ENCODE measurements at regions not wholly inside any gene's neighbourhood (a gene's known extent, or its start where the extent isn't known, plus 50 kb on each side); places are given as distances from the start of the nearest gene placed in this dataset.

DNA sequence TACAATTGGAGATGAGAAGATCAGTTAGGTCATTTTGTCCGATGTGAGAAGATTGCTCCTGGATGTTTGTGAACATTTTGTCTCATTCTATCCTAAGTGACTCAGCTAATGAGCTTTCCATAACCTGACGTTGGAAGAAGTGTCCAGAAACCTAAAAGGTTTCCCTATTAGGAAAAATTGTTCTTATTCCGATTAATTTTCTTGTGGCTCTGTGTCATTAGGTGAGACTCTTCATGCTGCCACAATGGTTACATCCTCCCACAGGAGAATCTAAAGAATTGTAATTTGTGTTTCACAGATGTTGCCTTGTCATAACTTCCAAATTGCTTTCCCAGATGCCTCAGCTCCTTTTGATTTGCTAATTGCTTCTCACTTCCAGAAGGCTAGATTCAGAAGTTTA is 261.0 kb upstream of the APCDD1 start:
- H3K4me3 ChIP-seq = no peak overlapping the region
- H3K9ac ChIP-seq = no peak overlapping the region
- no peaks in the 10 kb centered on the region for H4K20me1 ChIP-seq (ENCODE audit: insufficient read depth)
- H3K4me2 ChIP-seq (ENCODE audit: unreplicated experiment) = no peak overlapping the region
- no peak overlapping the region for H3K27ac ChIP-seq
- H3K79me2 ChIP-seq (ENCODE audit: insufficient read depth) = no peaks in the 10 kb centered on the region
- no peaks in the 10 kb centered on the region for H3K9me3 ChIP-seq (ENCODE audit: low read depth)
- H3K36me3 ChIP-seq (ENCODE audit: low read depth) = no peaks in the 10 kb centered on the region
- no peaks in the 10 kb centered on the region for H3K9me2 ChIP-seq (ENCODE audit: insufficient read depth)
- H3K4me1 ChIP-seq (ENCODE audit: insufficient read depth) = 0 out of 2 replicates have a peak, but pooled peaks cover 3% of the 10 kb centered on the region
- TF ChIP-seq EZH2phosphoT487 (IDR thresholded peaks at IDR 0.05; ENCODE audit: insufficient read depth, low read depth) (no peak), EZH2 (IDR thresholded peaks at IDR 0.05; ENCODE audit: insufficient read depth, poor library complexity, severe bottlenecking) (no peak)
- no peak for DNase-seq
- in situ Hi-C loops (cut with MboI) = no loop called here
- H2AFZ ChIP-seq = no peak overlapping the region
- WGBS, 2 experiments (ENCODE audit: low coverage in 1 of 2, low lambda C conversion rate in 2 of 2, missing lambda C conversion rate in 2 of 2) = 89 to 91% methylated on average over 3 of the region's 3 CpGs
- H3K27me3 ChIP-seq (replicated peaks; ENCODE audit: insufficient read depth) = no peaks in the 10 kb centered on the region
- no peaks in the 10 kb centered on the region for H3F3A ChIP-seq (ENCODE audit: insufficient read depth)

DNA sequence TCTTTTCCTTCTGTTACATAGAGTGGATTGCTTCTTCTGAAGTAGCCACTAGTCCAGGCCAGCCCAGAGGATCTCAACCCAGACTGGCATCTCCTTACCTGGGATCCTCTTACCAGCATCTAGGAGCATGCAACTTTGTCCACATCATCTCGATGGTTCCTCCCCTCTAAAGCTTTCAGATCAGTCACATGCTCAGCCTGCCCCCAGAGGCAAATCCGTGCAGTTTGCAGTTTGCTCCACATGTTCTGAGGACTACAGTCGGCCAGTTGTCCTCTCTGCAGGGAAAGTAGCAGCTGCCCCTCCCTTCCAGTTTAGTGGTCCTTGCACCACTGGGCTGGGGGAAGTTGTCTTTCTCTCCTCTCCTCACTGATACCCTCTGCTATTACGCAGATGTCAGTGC is 259.8 kb upstream of the APCDD1 start:
- no peaks in the 10 kb centered on the region for H3K36me3 ChIP-seq (ENCODE audit: low read depth)
- H3K27me3 ChIP-seq (replicated peaks; ENCODE audit: insufficient read depth) = no peaks in the 10 kb centered on the region
- H3K4me2 ChIP-seq (ENCODE audit: unreplicated experiment) = no peak overlapping the region
- TF ChIP-seq EZH2phosphoT487 (IDR thresholded peaks at IDR 0.05; ENCODE audit: insufficient read depth, low read depth) (no peak), EZH2 (IDR thresholded peaks at IDR 0.05; ENCODE audit: insufficient read depth, poor library complexity, severe bottlenecking) (no peak)
- no peak overlapping the region for H3K9ac ChIP-seq
- no peaks in the 10 kb centered on the region for H3K9me3 ChIP-seq (ENCODE audit: low read depth)
- H3K4me3 ChIP-seq = no peak overlapping the region
- H4K20me1 ChIP-seq (ENCODE audit: insufficient read depth) = no peaks in the 10 kb centered on the region
- H3K79me2 ChIP-seq (ENCODE audit: insufficient read depth) = no peaks in the 10 kb centered on the region
- DNase-seq = peak; percentile 26
- no peak overlapping the region for H2AFZ ChIP-seq
- H3F3A ChIP-seq (ENCODE audit: insufficient read depth) = no peaks in the 10 kb centered on the region
- in situ Hi-C loops (cut with MboI) = no loop called here
- no peaks in the 10 kb centered on the region for H3K9me2 ChIP-seq (ENCODE audit: insufficient read depth)
- H3K27ac ChIP-seq = no peak overlapping the region
- WGBS, 2 experiments (ENCODE audit: low coverage in 1 of 2, low lambda C conversion rate in 2 of 2, missing lambda C conversion rate in 2 of 2) = 32 to 33% methylated on average over 4 of the region's 4 CpGs
- 0 out of 2 replicates have a peak, but pooled peaks cover 3% of the 10 kb centered on the region for H3K4me1 ChIP-seq (ENCODE audit: insufficient read depth)

DNA sequence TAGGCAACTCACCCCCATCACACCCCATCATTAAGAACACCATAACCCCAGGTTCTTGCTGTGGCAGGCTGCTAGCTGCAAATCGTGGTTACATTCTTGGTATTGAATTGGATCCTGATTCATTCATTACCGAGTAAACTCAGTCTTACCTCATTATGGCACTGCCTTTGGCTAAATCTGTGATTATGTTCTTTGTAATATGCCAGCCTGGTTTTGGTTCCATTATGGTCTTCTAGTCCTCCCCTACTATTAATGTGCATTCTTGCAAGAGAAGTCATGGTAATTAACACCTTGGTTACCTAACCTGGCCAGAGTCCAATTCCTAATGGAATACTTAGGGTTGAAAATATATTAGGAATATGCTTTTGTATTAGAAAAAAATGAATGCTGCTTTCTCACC is 258.9 kb upstream of the APCDD1 start:
- H4K20me1 ChIP-seq (ENCODE audit: insufficient read depth) = no peaks in the 10 kb centered on the region
- H3K36me3 ChIP-seq (ENCODE audit: low read depth) = no peaks in the 10 kb centered on the region
- no peak for DNase-seq
- no peak overlapping the region for H3K4me3 ChIP-seq
- no peak overlapping the region for H3K4me2 ChIP-seq (ENCODE audit: unreplicated experiment)
- no peak overlapping the region for H3K9ac ChIP-seq
- TF ChIP-seq EZH2 (IDR thresholded peaks at IDR 0.05; ENCODE audit: insufficient read depth, poor library complexity, severe bottlenecking) (no peak), EZH2phosphoT487 (IDR thresholded peaks at IDR 0.05; ENCODE audit: insufficient read depth, low read depth) (no peak)
- H3K9me2 ChIP-seq (ENCODE audit: insufficient read depth) = no peaks in the 10 kb centered on the region
- 0 out of 2 replicates have a peak, but pooled peaks cover under 1% of the 10 kb centered on the region for H3K4me1 ChIP-seq (ENCODE audit: insufficient read depth)
- H3K27me3 ChIP-seq (replicated peaks; ENCODE audit: insufficient read depth) = no peaks in the 10 kb centered on the region
- H3F3A ChIP-seq (ENCODE audit: insufficient read depth) = no peaks in the 10 kb centered on the region
- in situ Hi-C loops (cut with MboI) = no loop called here
- no peak overlapping the region for H2AFZ ChIP-seq
- H3K79me2 ChIP-seq (ENCODE audit: insufficient read depth) = no peaks in the 10 kb centered on the region
- H3K27ac ChIP-seq = no peak overlapping the region
- WGBS, 2 experiments (ENCODE audit: low coverage in 1 of 2, low lambda C conversion rate in 2 of 2, missing lambda C conversion rate in 2 of 2) = 67 to 69% methylated on average over 2 of the region's 2 CpGs
- H3K9me3 ChIP-seq (ENCODE audit: low read depth) = no peaks in the 10 kb centered on the region

DNA sequence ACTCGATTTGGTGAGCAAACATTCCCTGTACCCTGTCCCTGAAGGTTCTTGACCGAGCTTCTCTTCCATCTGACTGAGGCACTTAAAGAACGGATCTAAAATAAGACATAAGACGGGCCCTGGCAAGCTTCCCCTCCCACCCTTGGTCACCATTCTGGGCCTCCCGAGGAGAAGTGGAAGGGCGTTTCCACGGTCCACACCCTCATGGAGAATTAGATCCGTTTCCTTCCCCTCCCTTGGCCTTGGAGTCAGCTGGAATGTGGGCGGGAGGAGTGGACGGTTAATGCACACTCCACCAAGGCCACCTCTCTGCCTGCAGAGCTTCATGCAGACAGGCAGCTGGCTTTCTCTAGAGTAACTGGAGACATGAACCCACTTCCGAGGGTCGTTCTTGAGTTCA is 257.3 kb upstream of the APCDD1 start:
- no peaks in the 10 kb centered on the region for H3K9me2 ChIP-seq (ENCODE audit: insufficient read depth)
- no peak for DNase-seq
- no peaks in the 10 kb centered on the region for H4K20me1 ChIP-seq (ENCODE audit: insufficient read depth)
- no peaks in the 10 kb centered on the region for H3K4me1 ChIP-seq (ENCODE audit: insufficient read depth)
- no peak overlapping the region for H3K4me2 ChIP-seq (ENCODE audit: unreplicated experiment)
- no peaks in the 10 kb centered on the region for H3K27me3 ChIP-seq (replicated peaks; ENCODE audit: insufficient read depth)
- no peak overlapping the region for H3K9ac ChIP-seq
- no peak overlapping the region for H3K27ac ChIP-seq
- 90 to 93% methylated on average over 12 of the region's 12 CpGs for WGBS, 2 experiments (ENCODE audit: low coverage in 1 of 2, low lambda C conversion rate in 2 of 2, missing lambda C conversion rate in 2 of 2)
- no peaks in the 10 kb centered on the region for H3K36me3 ChIP-seq (ENCODE audit: low read depth)
- no peak overlapping the region for H3K4me3 ChIP-seq
- H2AFZ ChIP-seq = no peak overlapping the region
- in situ Hi-C loops (cut with MboI) = no loop called here
- H3K9me3 ChIP-seq (ENCODE audit: low read depth) = no peaks in the 10 kb centered on the region
- no peaks in the 10 kb centered on the region for H3F3A ChIP-seq (ENCODE audit: insufficient read depth)
- no peaks in the 10 kb centered on the region for H3K79me2 ChIP-seq (ENCODE audit: insufficient read depth)
- no peak for TF ChIP-seq EZH2phosphoT487 (IDR thresholded peaks at IDR 0.05; ENCODE audit: insufficient read depth, low read depth)
- no peak for TF ChIP-seq EZH2 (IDR thresholded peaks at IDR 0.05; ENCODE audit: insufficient read depth, poor library complexity, severe bottlenecking)

- H3F3A ChIP-seq (ENCODE audit: insufficient read depth) = no peaks in the 10 kb centered on the region
- 81 to 88% methylated on average over 5 of the region's 5 CpGs for WGBS, 2 experiments (ENCODE audit: low coverage in 1 of 2, low lambda C conversion rate in 2 of 2, missing lambda C conversion rate in 2 of 2)
- H3K79me2 ChIP-seq (ENCODE audit: insufficient read depth) = no peaks in the 10 kb centered on the region
- TF ChIP-seq EZH2 (IDR thresholded peaks at IDR 0.05; ENCODE audit: insufficient read depth, poor library complexity, severe bottlenecking) (no peak), EZH2phosphoT487 (IDR thresholded peaks at IDR 0.05; ENCODE audit: insufficient read depth, low read depth) (no peak)
- no peak for DNase-seq
- no peaks in the 10 kb centered on the region for H3K27me3 ChIP-seq (replicated peaks; ENCODE audit: insufficient read depth)
- H3K4me2 ChIP-seq (ENCODE audit: unreplicated experiment) = no peak overlapping the region
- no peaks in the 10 kb centered on the region for H3K4me1 ChIP-seq (ENCODE audit: insufficient read depth)
- H3K9ac ChIP-seq = no peak overlapping the region
- no peaks in the 10 kb centered on the region for H4K20me1 ChIP-seq (ENCODE audit: insufficient read depth)
- in situ Hi-C loops (cut with MboI) = no loop called here
- H3K36me3 ChIP-seq (ENCODE audit: low read depth) = no peaks in the 10 kb centered on the region
- no peak overlapping the region for H2AFZ ChIP-seq
- H3K27ac ChIP-seq = no peak overlapping the region
- H3K4me3 ChIP-seq = no peak overlapping the region
- H3K9me3 ChIP-seq (ENCODE audit: low read depth) = no peaks in the 10 kb centered on the region
- no peaks in the 10 kb centered on the region for H3K9me2 ChIP-seq (ENCODE audit: insufficient read depth)
Observed at GRCh38 chr18:10201226-10201625, 253.2 kb upstream of the APCDD1 start.

All from GM23248 (cell line).